Panc1 (cell line): ENCODE measurements at regions not wholly inside any gene's neighbourhood (a gene's known extent, or its start where the extent isn't known, plus 50 kb on each side); places are given as distances from the start of the nearest gene placed in this dataset.

Experiments
- CTCF ChIP-seq: fragments of 450-650 bp; IDR thresholded peaks from 2 replicates; pipeline ENCODE4 v1.5.1; 2017; ENCODE audit warnings: mild to moderate bottlenecking
- REST ChIP-seq, 2 experiments: IDR thresholded peaks; 2 replicates each; pipeline ENCODE4 v1.6.1; 2011 to 2012; ENCODE audit warnings: low read depth in 2 of 2, control low read depth in 1 of 2, low read length in 1 of 2, mild to moderate bottlenecking in 1 of 2, moderate library complexity in 1 of 2; ENCODE audit not compliant: insufficient read depth in 1 of 2
- SIN3A ChIP-seq: IDR thresholded peaks from 2 replicates; pipeline ENCODE4 v1.6.1; 2012; ENCODE audit warnings: low read depth, mild to moderate bottlenecking, low read length, moderate library complexity, borderline replicate concordance; ENCODE audit not compliant: insufficient read depth

- no peak for TF ChIP-seq REST (IDR thresholded peaks at IDR 0.05; ENCODE audit: insufficient read depth in 1 of 2, low read depth in 2 of 2, low read length in 1 of 2)
- TF ChIP-seq SIN3A, result no peak
- no peak for TF ChIP-seq CTCF
Measured at GRCh38 chr7:26480156-26480555, 188.5 kb downstream of the SNX10 start.
